SK-N-SH (cell line): ENCODE measurements at regions not wholly inside any gene's neighbourhood (a gene's known extent, or its start where the extent isn't known, plus 50 kb on each side); places are given as distances from the start of the nearest gene placed in this dataset.
"Not testable (repeated sequence)": the region's sequence is repeated elsewhere in the genome, so short reads cannot be mapped to it uniquely, and the experiment has no call there.

ENCODE experiments used
- CTCF ChIA-PET: fragments of 300-600, 350-600 bp; formaldehyde crosslinking; extraction: SDS; loops from one replicate; lab custom pipeline; 2021; lab: Yijun Ruan, JAX
- POLR2A ChIA-PET: fragments of 350-600 bp; sonication (Branson Sonifier 250); formaldehyde crosslinking; extraction: SDS; loops from one replicate; lab custom pipeline; 2020; ENCODE audit warnings: antibody characterized with exemption, inconsistent platforms; lab: Yijun Ruan, JAX
- DNase-seq: peaks from one replicate; pipeline ENCODE4 v3.0.0; 2012
- H2AFZ ChIP-seq: fragments of 200-600 bp; sonication (generic); 2 replicates; pipeline ENCODE4 v1.8.1; 2016; ENCODE audit warnings: antibody characterized with exemption, mild to moderate bottlenecking, low read depth
- H3F3A ChIP-seq: fragments of 200-600 bp; sonication (generic); replicated peaks from 2 replicates; pipeline ENCODE3; 2016; ENCODE audit warnings: antibody characterized with exemption, mild to moderate bottlenecking; ENCODE audit not compliant: insufficient read depth
- H3K27ac ChIP-seq, 2 experiments: fragments of 200-500 bp in 1 of 2; fragments of 200-600 bp in 1 of 2; sonication (Bioruptor generic) in 1 of 2; sonication (generic), shearing (Covaris generic) in 1 of 2; 2 replicates each; pipeline versions ENCODE4 v1.5.1 to v1.6.1; 2014 to 2016; ENCODE audit warnings: low read depth in 2 of 2, inconsistent platforms in 1 of 2, low read length in 1 of 2, mild to moderate bottlenecking in 1 of 2, mixed read lengths in 1 of 2
- H3K27me3 ChIP-seq: fragments of 200-600 bp; sonication (generic), shearing (Covaris generic); 2 replicates; pipeline ENCODE4 v1.6.1; 2016; ENCODE audit warnings: mixed run types; ENCODE audit not compliant: insufficient read depth
- H3K36me3 ChIP-seq, 2 experiments: fragments of 200-500 bp in 1 of 2; fragments of 200-600 bp in 1 of 2; sonication (Bioruptor generic) in 1 of 2; sonication (generic) in 1 of 2; replicated peaks in 1 of 2; 2 replicates each; pipeline versions ENCODE3 to v1.5.1; 2014 to 2016; ENCODE audit warnings: low read length in 1 of 2, mild to moderate bottlenecking in 1 of 2; ENCODE audit not compliant: insufficient read depth in 2 of 2, control insufficient read depth in 1 of 2
- H3K4me1 ChIP-seq, 2 experiments: fragments of 200-500 bp in 1 of 2; fragments of 200-600 bp in 1 of 2; sonication (Bioruptor generic) in 1 of 2; sonication (generic), shearing (Covaris generic) in 1 of 2; 2 replicates each; pipeline versions ENCODE4 v1.5.1 to v1.6.1; 2014 to 2016; ENCODE audit warnings: low read depth in 1 of 2, low read length in 1 of 2, mixed run types in 1 of 2; ENCODE audit not compliant: insufficient read depth in 2 of 2, control insufficient read depth in 1 of 2
- H3K4me2 ChIP-seq: fragments of 200-600 bp; sonication (generic), shearing (Covaris generic); 2 replicates; pipeline ENCODE4 v1.6.1; 2017; ENCODE audit warnings: mixed run types
- H3K4me3 ChIP-seq, 2 experiments: fragments of 200-500 bp in 1 of 2; fragments of 200-600 bp in 1 of 2; sonication (Bioruptor generic) in 1 of 2; sonication (generic), shearing (Covaris generic) in 1 of 2; 2 replicates each; pipeline versions ENCODE4 v1.5.1 to v1.8.1; 2014 to 2016; ENCODE audit warnings: low read depth in 2 of 2, inconsistent platforms in 1 of 2, low read length in 1 of 2, mild to moderate bottlenecking in 1 of 2, mixed read lengths in 1 of 2, moderate library complexity in 1 of 2
- H3K79me2 ChIP-seq: fragments of 200-600 bp; sonication (generic); 2 replicates; pipeline ENCODE4 v1.8.1; 2017; ENCODE audit warnings: mild to moderate bottlenecking; ENCODE audit not compliant: insufficient read depth
- H3K9ac ChIP-seq: fragments of 200-600 bp; sonication (generic); 2 replicates; pipeline ENCODE4 v1.6.1; 2017; ENCODE audit warnings: mixed run types
- H3K9me2 ChIP-seq: fragments of 200-600 bp; sonication (generic); 2 replicates; pipeline ENCODE4 v1.6.1; 2017; ENCODE audit warnings: mixed run types
- H3K9me3 ChIP-seq: fragments of 200-600 bp; sonication (generic); 2 replicates; pipeline ENCODE4 v1.6.1; 2017; ENCODE audit warnings: mixed run types, mild to moderate bottlenecking, moderate library complexity
- H4K20me1 ChIP-seq: fragments of 200-600 bp; sonication (generic); 2 replicates; pipeline ENCODE4 v1.6.1; 2017; ENCODE audit warnings: mild to moderate bottlenecking, mixed run types; ENCODE audit not compliant: insufficient read depth
- CHD2 ChIP-seq: fragments of 150-350 bp; IDR thresholded peaks from 2 replicates; pipeline ENCODE4 v1.6.1; 2018; ENCODE audit warnings: low read length; ENCODE audit not compliant: partially characterized antibody
- EP300 ChIP-seq, 2 experiments: IDR thresholded peaks; 2 replicates each; pipeline versions ENCODE4 v1.4.0 to v1.6.1; 2012; ENCODE audit warnings: borderline replicate concordance in 1 of 2, low read depth in 1 of 2, low read length in 1 of 2
- EZH2phosphoT487 ChIP-seq: fragments of 200-600 bp; sonication (generic); IDR thresholded peaks from 2 replicates; pipeline ENCODE4 v1.6.1; 2017; ENCODE audit warnings: low read depth, mixed run types, mild to moderate bottlenecking, antibody characterized with exemption, moderate library complexity, borderline replicate concordance
- FOSL2 ChIP-seq: IDR thresholded peaks from 2 replicates; pipeline ENCODE4 v1.4.0; 2012; ENCODE audit warnings: low read depth, mild to moderate bottlenecking, moderate library complexity, borderline replicate concordance
- FOXM1 ChIP-seq: IDR thresholded peaks from 2 replicates; pipeline ENCODE4 v1.4.0; 2012; ENCODE audit warnings: low read depth, mild to moderate bottlenecking
- GABPA ChIP-seq: IDR thresholded peaks from 2 replicates; pipeline ENCODE4 v1.4.0; 2012; ENCODE audit warnings: low read depth, mild to moderate bottlenecking
- MXI1 ChIP-seq: IDR thresholded peaks from 2 replicates; pipeline ENCODE4 v1.6.1; 2012; ENCODE audit warnings: mild to moderate bottlenecking, low read depth, low read length, improper control_type of control experiment
- NRF1 ChIP-seq: IDR thresholded peaks from 2 replicates; pipeline ENCODE4 v1.6.1; 2012; ENCODE audit warnings: low read depth, mild to moderate bottlenecking, low read length
- POLR2AphosphoS5 ChIP-seq: IDR thresholded peaks from 2 replicates; pipeline ENCODE4 v1.6.1; 2012; ENCODE audit warnings: low read depth, low read length
- RCOR1 ChIP-seq: fragments of 150-350 bp; IDR thresholded peaks from 2 replicates; pipeline ENCODE4 v1.6.1; 2017; ENCODE audit warnings: antibody characterized with exemption, low read length
- RXRA ChIP-seq: IDR thresholded peaks from 2 replicates; pipeline ENCODE4 v1.4.0; 2012; ENCODE audit warnings: low read depth, mild to moderate bottlenecking, borderline replicate concordance
- SMC3 ChIP-seq: IDR thresholded peaks from 2 replicates; pipeline ENCODE4 v1.6.1; 2012; ENCODE audit warnings: low read depth, low read length, improper control_type of control experiment
- TCF12 ChIP-seq: IDR thresholded peaks from 2 replicates; pipeline ENCODE4 v1.4.0; 2012
- TEAD4 ChIP-seq: IDR thresholded peaks from 2 replicates; pipeline ENCODE4 v1.4.0; 2012; ENCODE audit warnings: mild to moderate bottlenecking, borderline replicate concordance; ENCODE audit not compliant: insufficient read depth
- WGBS: methylation state at CpG from one replicate; pipeline ENCODE4 v1.1.6; 2017; ENCODE audit warnings: low lambda C conversion rate; 5-methylcytosine and 5-hydroxymethylcytosine counted together
- TF ChIP-seq, protein P1 (sequence below): IDR thresholded peaks from 2 replicates; pipeline ENCODE4 v1.4.0; 2012; ENCODE audit warnings: low read depth

DNA sequence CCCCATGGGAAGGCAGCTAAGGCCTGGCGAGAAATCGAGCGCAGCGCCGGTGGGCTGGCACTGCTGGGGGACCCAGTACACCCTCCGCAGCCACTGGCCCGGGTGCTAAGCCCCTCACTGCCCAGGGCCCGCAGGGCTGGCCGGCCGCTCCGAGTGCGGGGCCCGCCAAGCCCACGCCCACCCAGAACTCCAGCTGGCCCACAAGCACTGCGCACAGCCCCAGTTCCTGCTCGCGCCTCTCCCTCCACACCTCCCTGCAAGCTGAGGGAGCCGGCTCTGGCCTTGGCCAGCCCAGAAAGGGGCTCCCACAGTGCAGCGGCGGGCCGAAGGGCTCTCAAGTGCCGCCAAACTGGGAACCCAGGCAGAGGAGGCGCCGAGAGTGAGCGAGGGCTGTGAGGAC lies 253.0 kb upstream of the PDE3A start:
- DNase-seq, H3F3A ChIP-seq, CTCF ChIA-PET, H3K79me2 ChIP-seq, H3K36me3 ChIP-seq, H2AFZ ChIP-seq, H3K4me1 ChIP-seq, H3K27ac ChIP-seq, H3K27me3 ChIP-seq, H3K9me2 ChIP-seq, H3K9ac ChIP-seq, H3K4me3 ChIP-seq, H3K4me2 ChIP-seq, H4K20me1 ChIP-seq, POLR2A ChIA-PET, H3K9me3 ChIP-seq: not testable (repeated sequence)
- 89% methylated on average over 5 of the region's 25 CpGs for WGBS

DNA sequence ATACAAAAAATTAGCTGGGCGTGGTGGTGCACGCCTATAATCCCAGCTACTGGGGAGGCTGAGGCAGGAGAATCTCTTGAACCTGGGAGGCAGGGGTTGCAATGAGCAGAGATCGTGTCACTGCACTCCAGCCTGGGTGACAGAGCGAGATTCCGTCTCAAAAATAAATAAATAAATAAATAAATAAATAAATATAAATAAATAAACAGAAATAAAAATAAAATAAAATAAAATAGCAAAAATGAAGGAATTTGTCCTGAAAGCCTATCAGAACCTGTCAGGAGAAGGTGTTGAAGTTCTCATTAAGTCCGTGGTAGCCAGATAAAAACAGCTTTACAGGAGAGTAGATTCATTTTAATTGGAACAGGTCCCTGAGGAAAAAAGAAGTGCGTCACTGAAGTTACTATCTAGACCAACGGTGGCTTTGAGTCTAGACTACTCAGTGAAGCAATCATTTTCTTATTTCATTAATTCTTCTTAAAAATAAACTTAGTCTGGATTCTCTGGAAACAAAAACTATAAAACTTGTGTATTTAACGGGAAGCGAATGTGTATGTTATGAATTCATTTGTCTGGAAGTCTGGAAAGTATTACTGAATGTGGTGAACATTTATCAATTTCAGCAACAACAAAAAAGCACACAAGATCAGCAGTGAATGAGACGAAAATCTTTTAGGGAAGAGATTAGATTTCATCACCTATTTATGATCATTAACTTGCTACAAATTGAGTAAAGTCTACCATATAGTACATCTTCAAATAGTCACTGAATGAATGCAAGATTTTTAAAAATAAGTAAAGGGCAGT lies 248.5 kb upstream of the PDE3A start:
- no peak for DNase-seq
- H3K4me3 ChIP-seq: no peak overlapping the region
- ChIA-PET POLR2A (no interaction called here), CTCF (interaction anchor here (1.2 kb wide), 1 partner anchor 204 kb away, joined by 3 read pairs; no protein-coding TSS in a partner anchor)
- H3K79me2 ChIP-seq: no peaks in the 10 kb centered on the region
- H3K4me1 ChIP-seq: no peaks in the 10 kb centered on the region; a peak in 1 of 4 replicates
- H3K9me2 ChIP-seq: no peaks in the 10 kb centered on the region
- no peak overlapping the region for H3K4me2 ChIP-seq
- no peak overlapping the region for H3K9ac ChIP-seq
- no peaks in the 10 kb centered on the region for H3F3A ChIP-seq
- no peak overlapping the region for H3K27ac ChIP-seq
- H2AFZ ChIP-seq: no peak overlapping the region
- no peaks in the 10 kb centered on the region for H3K9me3 ChIP-seq
- 68% methylated on average over 11 of the region's 11 CpGs for WGBS
- H3K27me3 ChIP-seq: no peaks in the 10 kb centered on the region
- H3K36me3 ChIP-seq: no peaks in the 10 kb centered on the region
- H4K20me1 ChIP-seq: no peaks in the 10 kb centered on the region
- TF ChIP-seq RCOR1 (no peak), EZH2phosphoT487 (no peak), FOSL2 (no peak), EP300 (IDR thresholded peaks at IDR 0.05; ENCODE audit: borderline replicate concordance in 1 of 2, low read depth in 1 of 2, low read length in 1 of 2) (no peak), TEAD4 (no peak), SMC3 (no peak), GABPA (no peak), MXI1 (no peak), TCF12 (no peak), RXRA (no peak), CHD2 (no peak), NRF1 (no peak), POLR2AphosphoS5 (no peak), FOXM1 (no peak)
- TF ChIP-seq, protein P1, sequence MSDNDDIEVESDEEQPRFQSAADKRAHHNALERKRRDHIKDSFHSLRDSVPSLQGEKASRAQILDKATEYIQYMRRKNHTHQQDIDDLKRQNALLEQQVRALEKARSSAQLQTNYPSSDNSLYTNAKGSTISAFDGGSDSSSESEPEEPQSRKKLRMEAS: no peak
- TF ChIP-seq, all 33 proteins: peak for 0
